ENCODE measurements at regions not wholly inside any gene's neighbourhood (a gene's known extent, or its start where the extent isn't known, plus 50 kb on each side); places are given as distances from the start of the nearest gene placed in this dataset.

DNA sequence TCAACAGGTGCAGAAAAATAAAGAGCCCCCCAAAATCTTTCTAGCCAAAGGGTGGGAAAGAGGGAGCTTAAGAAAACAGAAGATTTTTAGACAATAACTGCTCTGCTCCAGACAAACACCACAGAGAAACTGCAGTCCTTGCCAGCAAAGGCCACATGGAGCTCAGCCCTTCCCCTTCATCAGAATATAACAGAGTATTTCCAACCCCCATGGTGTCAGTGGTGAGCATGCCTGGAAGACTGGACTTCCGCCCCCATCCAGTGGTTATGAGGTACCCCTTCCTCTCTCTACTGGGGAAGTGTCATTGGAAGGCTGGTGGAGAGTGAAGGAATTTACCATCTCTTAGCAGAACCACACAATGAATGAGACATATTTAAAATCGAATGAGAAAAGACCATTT, 1007.3 kb upstream of the CELF2 start:
- TF ChIP-seq SPI1 (IDR thresholded peaks at IDR 0.05; ENCODE audit: borderline replicate concordance, low read depth): no peak
- TF ChIP-seq, protein P1, sequence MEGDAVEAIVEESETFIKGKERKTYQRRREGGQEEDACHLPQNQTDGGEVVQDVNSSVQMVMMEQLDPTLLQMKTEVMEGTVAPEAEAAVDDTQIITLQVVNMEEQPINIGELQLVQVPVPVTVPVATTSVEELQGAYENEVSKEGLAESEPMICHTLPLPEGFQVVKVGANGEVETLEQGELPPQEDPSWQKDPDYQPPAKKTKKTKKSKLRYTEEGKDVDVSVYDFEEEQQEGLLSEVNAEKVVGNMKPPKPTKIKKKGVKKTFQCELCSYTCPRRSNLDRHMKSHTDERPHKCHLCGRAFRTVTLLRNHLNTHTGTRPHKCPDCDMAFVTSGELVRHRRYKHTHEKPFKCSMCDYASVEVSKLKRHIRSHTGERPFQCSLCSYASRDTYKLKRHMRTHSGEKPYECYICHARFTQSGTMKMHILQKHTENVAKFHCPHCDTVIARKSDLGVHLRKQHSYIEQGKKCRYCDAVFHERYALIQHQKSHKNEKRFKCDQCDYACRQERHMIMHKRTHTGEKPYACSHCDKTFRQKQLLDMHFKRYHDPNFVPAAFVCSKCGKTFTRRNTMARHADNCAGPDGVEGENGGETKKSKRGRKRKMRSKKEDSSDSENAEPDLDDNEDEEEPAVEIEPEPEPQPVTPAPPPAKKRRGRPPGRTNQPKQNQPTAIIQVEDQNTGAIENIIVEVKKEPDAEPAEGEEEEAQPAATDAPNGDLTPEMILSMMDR (IDR thresholded peaks at IDR 0.05; ENCODE audit: insufficient read depth, low read length): no peak

Data from HL-60 (cell line).